HuH-7.5 (cell line): ENCODE measurements at regions not wholly inside any gene's neighbourhood (a gene's known extent, or its start where the extent isn't known, plus 50 kb on each side); places are given as distances from the start of the nearest gene placed in this dataset.
"Not testable (repeated sequence)": the region's sequence is repeated elsewhere in the genome, so short reads cannot be mapped to it uniquely, and the experiment has no call there.

Experiments used
- DNase-seq: peaks from one replicate; pipeline ENCODE4 v3.0.0; 2011; ENCODE audit warnings: low spot score

DNA sequence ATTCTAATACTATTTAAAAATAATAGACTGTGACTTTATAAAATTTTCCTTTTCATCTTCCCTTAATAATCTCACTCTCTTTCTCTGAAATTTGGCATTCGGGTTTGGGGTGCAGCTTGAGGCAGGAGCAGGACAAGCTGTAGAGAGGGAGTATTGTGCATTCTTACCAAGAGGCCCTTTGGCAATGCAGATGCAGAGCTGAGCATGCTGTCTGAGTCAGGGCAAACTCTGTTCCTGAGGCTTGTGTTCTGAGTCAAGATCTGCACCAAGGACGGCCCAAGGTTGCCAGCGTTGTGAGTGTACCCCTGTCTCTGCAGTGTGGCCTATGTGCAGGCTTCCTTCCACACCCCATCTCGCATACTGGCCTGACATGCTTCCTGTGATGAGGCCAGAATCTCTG, 343.8 kb upstream of the FRG2C start:
- DNase-seq = no peak

DNA sequence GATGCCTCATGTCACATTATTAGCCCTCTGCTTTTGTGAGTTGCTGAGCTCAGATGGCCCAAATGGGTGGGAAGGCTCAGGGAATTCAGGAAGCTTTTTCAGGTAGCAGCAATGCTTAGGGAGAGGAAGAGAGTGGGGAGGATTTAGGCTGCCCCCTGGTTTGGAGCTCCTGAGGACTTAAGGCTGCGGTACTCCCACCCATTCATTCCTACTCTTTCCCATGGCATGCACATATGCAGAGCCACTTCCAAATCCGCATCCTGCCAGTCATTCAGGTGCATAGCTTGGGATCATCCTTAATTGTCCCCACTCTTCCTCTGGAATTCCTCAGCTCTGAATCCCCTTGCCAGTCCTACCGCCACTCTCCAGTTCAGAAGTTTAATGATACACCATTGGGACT, 343.1 kb upstream of the FRG2C start:
- DNase-seq = no peak

DNA sequence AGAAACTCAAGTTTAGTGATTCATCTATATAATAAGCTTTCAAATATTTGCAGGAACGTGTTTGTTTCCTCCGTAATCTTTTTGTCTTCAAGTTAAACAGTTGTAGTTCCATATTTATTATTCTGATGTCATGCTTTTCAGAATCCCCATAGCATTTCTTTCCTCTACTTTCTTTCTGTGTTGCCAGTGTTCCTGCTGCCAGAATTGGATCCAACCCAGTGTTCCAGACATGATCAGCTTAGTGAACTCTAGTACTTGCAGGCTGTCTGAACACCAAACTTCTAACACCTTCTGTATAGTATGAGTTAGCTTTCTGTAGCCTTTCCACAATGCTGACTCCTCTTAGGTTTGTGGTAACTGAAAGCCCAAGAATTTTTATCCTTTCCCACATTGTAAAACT, 340.2 kb upstream of the FRG2C start:
- DNase-seq = not testable (repeated sequence)

DNA sequence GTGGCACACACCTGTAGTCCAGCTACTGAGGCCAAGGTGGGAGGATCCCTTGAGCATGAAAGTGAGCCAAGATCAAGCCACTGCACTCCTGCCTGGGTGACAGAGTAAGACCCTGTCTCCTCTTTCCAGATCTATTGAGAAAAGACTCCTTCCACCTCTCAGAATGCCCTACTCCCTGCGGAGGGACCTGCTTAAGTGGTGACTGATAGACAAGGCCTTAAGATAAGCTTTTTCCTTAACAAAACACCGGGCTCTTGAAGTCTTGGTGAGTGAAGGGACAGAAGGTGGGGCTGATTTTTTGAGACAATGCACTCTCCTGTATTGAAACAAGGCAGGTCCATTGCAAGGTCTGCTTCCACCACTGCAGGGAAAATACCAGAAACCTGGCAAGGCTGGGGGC, 338.4 kb upstream of the FRG2C start:
- DNase-seq = no peak

DNA sequence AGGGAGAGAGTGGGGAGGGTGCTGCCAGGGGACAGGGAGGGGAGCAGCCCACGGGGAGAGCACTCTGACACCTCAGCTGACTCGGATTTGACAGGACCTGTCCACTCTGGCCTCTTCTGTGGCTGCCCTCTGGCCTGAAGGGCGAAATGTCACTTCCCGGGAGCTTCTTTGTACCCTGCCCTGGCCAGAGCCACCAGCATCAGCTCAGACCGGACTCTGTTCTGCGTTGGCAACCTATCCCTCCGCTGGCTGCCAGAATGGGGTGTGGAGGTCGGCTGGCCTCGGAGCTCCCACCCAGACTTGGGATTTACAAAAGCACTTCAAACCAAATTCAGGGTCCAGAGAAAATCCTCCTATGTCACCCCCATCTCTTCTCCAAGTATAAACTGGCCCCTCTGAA, 336.7 kb upstream of the FRG2C start:
- no peak for DNase-seq

DNA sequence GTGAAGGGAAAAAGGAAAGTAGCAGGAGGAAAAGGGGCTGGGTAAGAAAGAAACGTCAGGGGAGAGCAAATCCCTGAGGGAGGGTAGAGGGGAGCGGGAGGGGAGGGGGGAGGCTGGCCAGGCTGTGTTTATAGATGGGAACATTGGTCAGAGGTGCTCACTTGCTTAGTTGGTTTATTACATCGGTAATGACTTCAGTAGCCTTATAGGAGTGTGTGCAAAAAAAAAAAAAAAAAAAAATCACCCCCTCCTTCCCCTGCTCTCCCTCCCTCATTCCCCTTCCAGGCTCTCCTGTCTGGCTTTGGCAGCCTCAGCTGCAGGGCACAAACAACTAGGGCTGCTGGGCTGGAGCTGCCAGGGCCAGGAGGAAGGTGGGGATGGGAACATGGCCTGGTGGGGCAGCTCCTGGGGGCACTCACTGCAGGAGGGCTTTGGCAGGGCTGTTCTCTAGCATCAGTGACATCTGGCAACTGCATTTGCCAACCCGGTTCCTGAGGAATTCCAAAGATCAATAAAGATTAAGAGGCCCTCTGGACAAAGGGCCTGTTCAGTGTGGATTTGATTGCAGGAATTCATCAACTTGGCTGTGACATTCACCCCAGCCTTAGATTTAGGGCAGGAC, 334.5 kb upstream of the FRG2C start:
- DNase-seq = no peak

DNA sequence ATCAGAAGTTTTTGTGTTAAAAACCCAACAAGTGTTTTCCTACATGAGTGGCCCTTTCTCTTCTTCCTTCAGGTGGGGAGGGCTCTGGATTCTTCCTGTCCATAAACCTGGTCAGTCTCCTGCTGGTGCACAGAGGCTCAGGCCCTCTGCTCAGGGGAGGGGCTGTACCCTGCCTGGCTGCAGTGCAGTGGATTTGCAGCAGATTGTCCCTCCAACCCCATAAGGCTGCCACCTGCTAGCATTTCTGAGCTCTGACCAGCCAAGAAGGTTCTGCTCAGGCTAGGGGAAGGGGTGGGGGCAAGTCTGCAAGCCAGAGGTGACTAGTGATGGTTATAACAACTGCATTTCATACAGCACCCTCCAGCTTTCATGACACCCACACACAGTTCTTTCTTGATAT, 333.7 kb upstream of the FRG2C start:
- not testable (repeated sequence) for DNase-seq

DNA sequence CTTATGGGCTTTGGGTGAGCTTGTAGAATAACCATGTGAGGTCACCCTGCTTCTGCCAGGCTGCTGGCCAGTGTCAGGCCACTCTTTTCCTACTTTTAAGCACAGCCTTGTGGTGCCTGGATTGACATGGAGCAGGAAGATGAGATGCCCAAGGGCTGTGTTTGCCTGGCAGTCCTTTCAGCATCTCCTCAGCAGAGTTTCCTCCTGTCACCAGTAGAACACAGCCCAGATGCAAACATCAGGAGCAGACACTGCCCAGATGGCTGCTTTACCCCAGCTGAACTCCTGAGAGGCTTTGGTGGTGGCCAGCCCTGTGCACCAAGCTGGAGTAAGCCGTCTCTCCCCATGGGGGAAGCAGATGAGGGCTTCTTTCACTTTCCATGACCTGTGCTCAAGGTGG, 332.0 kb upstream of the FRG2C start:
- not testable (repeated sequence) for DNase-seq

DNA sequence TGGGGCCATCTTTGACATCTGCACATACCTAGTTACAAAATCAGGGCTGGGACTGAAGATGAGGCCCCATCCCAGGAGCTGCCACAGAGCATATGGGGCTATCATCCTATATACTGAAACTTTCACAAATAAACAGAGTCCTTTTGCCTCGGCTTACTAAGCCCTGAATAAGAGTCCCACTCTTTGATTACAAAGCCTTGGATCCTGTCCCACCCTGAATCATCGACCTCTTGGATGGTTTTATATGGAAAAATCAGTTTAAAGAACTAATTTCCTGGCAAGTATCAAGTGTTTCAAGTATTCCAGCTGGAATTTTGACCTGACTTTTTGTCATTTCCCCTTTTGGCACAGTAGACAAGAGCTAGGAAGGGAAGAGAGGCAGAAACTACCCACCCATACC, 331.3 kb upstream of the FRG2C start:
- DNase-seq = no peak

DNA sequence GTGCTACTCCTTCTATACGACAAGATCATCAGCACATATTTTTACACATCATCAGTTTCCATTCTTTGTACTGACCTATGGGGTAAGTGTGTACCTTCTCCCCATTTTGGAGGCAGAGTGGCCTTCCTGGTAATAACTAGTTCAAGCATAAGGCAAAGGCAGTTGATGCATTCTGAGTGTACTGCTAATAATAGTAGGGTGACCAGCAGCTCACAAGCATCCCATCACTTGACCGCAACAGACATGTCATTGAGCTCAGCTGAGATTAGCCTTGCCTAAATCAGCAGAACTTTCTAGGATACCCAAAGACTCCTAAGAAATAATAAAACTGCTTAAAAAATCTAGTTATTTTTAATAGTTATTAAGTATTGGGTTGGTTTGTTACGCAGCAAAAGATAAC, 329.8 kb upstream of the FRG2C start:
- DNase-seq = no peak

DNA sequence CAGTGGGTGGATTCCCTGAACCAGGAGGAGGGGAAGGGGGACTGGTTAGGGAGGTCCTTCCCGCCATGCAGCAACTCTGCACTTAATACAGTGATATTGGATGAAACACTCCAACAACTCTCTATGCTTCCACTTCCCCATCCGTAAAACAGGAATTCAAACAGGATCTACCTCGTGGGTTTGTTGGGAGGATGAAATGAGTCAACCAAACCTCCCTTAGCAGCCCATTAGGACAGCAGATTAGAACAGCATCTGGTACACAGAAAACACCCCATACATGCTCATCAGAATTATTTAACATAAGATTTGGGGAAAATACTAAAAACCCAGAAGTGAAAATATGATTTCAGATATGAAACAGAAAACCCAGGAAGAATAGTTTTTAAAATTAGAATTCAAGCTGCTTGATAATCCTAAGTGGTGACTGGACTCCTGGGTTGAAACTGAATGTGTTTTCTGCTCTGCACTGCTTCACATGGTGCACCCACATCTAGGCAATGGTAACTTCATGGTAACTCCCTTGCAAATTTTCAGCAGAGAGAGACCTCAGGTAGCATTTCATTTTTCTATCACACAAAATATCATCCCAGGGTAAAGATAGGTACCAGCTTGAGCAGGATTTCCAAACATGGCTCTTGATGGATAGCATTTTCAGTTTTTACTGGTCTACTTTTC, 326.8 kb upstream of the FRG2C start:
- DNase-seq = no peak

DNA sequence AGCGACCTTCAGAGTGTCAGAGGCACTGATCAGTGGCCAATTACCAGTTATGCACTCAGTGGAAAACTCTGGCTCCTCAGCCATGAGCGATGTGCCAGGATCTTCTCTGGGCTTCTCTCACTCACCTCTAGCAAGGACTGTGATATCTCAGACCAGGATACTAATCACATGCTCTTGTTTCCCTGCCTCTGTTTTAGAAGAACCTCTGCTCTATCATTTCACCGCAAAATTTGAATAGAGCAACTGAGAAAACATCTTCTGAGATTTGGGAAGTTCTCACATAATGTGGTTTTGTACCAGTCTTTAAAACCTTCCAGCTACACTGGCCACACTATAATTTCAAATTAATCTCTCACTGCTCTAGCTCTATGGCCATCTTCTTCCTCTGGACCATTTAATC, 325.8 kb upstream of the FRG2C start:
- no peak for DNase-seq

DNA sequence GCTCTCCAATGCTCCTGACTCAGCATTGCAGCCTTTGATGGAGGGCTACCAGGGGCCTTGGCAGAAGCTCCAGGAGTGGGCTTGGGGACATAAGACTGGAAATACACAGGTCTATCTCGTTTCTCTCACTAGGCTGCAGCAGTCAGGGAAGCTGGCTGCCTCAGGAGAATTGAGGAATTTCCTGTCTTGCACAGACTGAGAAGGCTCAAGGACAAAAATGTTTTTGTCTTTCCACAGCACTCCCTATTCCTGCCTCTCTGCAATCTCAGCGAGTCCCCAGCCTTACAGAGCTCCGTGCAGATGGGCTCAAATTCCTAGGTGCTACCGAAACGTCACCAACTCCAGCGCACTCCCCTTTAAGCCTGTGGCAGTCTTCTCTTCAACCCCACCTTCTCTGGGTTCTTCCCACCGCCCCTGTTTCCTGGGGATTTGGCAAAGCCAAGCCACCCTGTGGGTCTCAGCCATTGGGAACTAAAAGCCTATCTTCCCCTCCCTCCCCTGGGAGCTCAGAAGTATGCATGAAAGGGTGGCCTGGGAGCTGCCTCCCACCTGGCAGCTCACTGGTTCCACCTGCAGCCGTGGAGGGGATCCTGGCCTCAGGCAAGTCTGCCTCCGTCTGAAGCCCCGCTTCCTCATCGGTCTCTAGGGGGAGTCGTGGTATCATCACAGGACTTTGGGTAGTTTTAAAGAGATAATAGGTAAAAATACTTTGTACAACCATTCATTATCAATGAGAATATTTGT, 322.6 kb upstream of the FRG2C start:
- DNase-seq = no peak

DNA sequence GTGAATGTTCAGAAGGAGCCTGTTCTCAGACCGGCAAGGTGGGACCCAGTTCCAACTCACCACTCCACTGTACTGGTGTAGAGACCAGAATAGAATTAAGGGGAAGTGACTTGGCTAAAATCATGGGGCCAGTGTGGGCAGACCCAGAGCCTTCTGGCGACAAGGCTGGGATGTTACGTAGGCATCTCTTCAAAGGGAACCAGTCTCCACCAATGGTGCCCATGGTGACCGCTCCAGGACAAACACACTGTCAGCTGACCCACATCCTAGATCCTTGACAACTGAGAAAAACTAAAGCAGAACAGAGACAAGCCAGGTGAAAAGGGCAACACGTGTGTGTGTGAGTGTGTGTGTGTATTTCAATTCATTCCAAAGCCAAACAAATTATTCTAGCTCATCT, 321.7 kb upstream of the FRG2C start:
- DNase-seq = no peak

DNA sequence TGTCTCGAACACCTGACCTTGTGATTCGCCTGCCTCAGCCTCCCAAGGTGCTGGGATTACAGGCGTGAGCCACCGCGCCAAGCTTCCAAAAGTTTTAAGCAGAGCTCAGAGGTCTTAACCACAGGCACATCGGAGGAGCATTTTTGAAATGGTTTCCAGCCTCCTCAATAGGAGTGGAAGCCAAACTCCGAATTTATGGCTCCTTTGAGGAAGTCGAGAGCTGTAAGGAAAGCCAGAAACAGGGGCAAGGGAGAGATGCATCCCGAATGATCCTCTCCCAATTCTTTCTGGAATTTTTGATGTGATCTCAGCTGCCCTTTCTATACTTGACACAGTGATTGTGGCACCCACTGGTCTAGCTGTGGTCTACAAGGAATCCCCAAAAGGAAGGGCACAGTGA, 313.6 kb upstream of the FRG2C start:
- DNase-seq = not testable (repeated sequence)

DNA sequence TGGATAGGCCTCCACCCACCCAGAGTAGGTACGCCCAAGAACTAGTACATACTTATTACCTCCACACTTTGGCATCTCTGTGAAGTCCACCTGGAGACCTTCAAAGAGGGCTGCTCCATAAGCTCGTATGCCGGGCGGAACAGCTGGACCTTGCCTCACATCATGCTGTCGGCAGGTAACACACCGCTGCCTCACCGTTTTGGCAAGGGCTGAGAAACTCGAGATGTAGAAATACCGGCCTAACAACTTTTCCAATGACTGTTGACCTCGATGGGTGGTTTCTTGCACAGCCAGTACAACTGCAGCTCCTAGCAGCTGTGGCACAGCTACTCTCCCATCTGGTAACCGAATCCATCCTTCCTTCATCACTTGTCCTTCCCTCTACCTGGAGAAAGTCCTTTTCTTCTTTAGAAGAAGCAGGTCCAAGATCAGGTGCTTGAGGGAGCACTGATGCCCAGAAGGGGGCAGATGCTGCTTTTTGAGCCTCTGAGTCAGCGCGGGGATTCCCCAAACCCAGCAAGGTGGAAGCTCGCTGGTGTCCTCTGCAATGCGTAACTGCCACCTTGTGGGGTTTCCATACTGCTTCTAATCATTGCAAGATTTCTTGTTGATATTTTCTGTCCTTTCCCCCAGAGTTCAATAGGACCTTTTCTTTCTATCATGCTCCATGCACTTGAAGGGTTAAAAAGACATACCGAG, 301.9 kb upstream of the FRG2C start:
- not testable (repeated sequence) for DNase-seq

DNA sequence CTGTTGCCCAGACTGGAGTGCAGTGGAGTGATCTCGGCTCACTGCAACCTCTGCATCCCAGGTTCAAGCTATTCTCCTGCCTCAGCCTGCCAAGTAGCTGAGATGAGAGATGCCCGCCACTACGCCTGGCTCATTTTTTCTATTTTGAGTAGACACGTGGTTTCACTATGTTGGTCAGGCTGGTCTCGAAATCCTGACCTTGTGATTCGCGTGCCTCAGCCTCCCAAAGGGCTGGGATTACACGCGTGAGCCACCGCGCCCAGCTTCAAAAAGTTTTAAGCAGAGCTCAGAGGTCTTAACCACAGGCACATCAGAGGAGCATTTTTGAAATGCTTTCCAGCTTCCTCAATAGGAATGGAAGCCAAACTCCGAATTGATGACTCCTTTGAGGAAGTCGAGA, 291.2 kb upstream of the FRG2C start:
- not testable (repeated sequence) for DNase-seq

DNA sequence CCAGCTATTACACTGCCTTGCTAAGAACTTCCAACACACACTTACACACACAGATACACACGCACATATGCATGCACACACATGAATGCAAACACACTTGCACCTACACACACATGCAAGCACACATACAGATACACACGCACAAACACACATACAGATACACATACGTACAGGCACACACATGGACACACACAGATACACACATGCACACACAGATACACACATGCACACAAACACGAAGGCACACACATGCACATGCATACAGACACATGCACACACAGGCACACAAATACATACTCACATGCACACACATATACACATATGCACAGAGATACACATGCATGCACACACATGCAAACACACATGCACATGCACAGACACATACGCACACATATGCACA, 284.3 kb upstream of the FRG2C start:
- DNase-seq = not testable (repeated sequence)

DNA sequence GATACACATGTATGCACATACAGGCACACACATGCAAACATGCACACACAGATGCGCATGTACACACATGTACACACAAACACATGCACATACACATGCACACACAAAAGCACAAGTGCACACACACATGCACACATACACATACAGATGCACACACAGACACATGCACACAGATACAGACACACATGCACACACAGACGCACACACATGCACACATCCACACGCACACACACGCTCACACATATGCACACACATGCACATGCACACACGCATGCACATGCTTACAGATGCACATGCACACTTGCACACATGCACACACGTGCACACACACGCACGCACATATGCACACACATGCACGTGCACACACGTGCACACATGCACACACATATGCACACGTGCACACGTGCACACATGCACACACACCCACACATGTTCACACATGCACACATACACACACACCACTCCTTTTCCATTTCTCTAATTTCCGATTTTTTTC, 283.8 kb upstream of the FRG2C start:
- DNase-seq = no peak

DNA sequence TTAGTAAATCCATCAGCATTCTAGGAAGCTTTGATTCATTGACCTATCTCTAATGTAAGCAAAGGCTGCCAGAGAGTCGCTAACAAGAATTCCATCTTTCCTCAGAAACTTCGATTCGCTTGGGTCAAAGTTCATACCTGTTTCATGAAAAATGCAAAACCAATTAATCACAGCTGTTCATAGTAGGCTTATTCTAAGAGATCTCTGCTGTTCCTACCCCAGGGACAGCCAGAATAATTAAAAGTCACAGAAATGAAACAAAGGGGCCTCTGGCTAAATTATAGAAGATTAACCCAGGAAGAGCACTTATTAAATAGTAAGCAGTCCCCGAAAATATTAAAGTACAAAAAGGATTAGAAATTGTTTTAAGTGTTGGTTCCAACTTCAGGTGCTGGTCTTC, 280.1 kb upstream of the FRG2C start:
- DNase-seq = not testable (repeated sequence)

DNA sequence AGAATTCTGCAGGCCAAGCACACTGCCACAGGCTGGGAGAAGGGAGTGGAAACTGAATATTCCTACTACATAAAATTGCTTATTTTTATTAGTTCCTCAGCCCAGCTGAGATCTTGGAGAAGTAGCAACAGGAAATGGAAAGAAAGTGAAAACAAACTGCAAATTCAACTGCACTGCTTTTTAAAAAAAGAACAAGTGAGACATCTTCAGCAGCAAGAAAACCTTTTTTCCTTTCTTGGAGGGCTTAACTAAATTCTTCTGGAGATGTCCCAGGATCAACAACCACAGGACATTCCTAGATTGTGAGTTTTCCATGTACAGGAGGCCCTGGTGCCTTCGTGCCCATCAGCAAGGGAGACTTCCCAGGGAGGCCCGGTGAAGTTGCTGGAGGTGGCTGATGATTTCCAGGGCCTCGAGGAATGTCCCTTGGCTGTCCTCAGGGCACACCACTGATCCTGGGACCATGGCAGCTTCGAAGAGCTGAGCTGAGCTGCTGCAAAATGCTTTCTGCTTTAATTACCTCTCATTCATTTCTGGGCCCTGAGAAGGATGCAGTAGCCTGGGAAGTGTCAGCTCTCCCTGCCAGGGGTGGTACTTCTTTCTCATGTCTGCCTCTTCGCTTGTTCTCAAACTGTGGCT, 275.5 kb upstream of the FRG2C start:
- not testable (repeated sequence) for DNase-seq

DNA sequence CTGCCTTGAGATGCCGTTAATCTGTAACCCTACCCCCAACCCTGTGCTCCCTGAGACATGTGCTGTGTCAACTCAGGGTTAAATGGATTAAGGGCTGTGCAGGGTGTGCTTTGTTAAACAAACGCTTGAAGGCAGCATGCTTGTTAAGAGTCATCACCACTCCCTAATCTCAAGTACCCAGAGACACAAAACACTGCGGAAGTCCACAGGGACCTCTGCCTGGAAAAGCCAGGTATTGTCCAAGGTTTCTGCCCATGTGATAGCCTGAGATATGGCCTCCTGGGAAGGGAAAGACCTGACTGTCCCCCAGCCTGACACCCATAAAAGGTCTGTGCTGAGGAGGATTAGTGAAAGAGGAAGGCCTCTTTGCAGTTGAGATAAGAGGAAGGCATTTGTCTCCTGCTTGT, 270.8 kb upstream of the FRG2C start:
- not testable (repeated sequence) for DNase-seq
